Fibroblast of gingiva (primary cell): ENCODE measurements at regions not wholly inside any gene's neighbourhood (a gene's known extent, or its start where the extent isn't known, plus 50 kb on each side); places are given as distances from the start of the nearest gene placed in this dataset.
"Not testable (repeated sequence)": the region's sequence is repeated elsewhere in the genome, so short reads cannot be mapped to it uniquely, and the experiment has no call there.

Experiments used
- DNase-seq: peaks from one replicate; pipeline ENCODE4 v3.0.0-alpha.2; 2011; ENCODE audit warnings: low read depth

DNA sequence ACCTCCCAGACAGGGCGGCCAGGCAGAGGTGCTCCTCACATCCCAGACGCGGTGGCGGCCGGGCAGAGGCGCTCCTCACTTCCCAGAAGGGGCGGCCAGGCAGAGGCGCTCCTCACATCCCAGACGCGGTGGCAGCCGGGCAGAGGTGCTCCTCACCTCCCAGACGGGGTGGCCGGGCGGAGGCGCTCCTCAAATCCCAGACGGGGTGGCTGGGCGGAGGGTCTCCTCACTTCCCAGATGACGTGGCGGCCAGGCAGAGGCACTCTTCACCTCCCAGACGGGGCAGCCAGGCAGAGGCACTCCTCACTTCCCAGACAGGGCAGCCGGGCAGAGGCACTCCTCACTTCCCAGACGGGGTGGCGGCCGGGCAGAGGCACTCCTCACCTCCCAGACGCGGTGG is 247.7 kb upstream of the USP9Y start:
- not testable (repeated sequence) for DNase-seq

DNA sequence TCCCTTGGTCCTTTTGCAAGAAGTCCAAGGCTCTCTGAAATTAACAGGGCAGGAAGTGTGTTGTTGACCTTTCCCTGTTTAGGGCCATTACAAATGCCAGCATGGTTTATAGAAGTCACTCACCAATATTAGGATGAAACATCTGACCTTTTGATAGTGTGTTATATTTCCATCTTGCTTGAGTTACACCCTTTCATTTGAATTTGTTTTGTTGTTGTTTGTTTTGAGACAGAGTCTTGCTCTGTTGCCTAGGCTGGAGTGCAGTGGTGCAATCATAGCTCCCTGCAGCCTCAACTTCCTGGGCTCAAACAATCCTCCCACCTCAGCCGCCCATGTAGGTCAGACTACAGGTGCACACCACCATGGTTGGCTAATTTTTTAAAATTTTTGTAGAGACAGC is 241.1 kb upstream of the USP9Y start:
- no peak for DNase-seq

DNA sequence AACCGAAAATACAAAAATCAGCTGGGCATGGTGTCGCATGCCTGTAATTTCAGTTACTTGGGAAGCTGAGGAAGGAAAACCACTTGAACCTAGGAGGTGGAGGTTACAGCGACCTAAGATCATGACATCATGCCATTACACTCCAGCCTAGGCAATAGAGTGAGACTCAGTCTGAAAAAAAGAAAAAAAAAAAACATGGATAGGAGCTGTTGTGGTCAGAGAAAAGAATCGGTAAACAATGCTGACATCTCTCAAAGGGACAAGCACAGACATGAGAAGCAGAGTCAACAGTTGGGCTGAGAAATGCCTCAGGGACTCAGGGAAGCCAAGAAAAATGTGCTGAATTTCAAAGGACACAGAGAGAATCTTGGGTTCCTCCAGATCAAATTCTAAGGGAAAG is 236.9 kb upstream of the USP9Y start:
- no peak for DNase-seq

DNA sequence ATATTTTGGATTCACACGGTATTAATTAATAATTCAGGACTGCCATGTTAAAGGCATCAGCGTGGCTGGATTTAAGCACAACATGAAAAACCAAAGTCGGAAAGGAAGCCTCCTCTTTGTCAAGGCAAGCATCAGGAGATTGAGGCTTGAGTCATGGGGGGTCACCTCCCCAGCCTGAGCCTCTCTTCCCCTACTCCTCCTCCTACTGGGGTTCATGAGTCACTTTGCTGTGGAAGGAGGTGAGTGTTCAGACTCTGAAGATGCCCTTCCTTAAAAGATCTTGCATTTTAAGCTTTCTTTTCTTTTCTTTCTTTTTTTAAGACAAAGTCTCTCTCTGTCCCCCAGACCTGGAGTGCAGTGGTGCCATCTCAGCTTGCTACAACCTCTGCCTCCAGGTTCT is 235.3 kb upstream of the USP9Y start:
- DNase-seq, result no peak

DNA sequence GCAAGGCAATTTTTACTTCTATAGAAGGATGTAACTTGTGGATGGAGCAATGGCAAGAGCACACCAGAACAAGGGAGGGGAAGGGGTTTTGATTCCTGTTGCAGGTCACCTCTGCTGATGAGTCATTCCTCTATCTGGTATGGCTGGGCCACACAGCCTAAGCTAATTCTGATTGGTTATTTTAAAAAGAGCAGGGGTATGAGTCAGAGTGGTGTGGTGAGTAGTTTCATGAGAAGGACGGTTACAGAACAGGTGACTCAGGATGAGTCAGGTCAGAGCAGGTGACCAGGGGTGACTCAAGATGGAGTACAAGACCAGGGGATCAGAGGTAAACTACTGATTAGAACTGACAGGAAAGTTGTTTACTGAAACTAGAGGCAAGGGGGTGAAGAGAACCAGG is 231.9 kb upstream of the USP9Y start:
- no peak for DNase-seq

DNA sequence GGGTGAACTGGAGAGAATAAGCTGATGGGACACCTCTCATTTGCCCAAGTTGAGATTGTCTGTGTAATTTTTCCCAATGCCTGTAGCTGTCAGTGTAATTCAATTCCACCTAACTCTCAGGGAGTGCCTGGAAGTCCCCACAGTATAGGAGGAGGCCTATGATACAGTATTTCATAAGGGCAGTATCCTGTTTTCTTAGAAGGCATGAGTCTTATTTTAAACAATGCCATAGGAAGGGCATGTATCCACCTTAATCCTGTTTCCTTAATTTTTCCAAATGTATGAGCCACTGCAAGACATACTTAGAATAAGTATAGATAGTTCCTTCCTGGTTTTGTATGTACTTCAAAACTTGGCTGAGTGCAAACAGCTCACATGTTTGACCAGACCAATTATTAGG is 226.6 kb upstream of the USP9Y start:
- peak; percentile 0 for DNase-seq

DNA sequence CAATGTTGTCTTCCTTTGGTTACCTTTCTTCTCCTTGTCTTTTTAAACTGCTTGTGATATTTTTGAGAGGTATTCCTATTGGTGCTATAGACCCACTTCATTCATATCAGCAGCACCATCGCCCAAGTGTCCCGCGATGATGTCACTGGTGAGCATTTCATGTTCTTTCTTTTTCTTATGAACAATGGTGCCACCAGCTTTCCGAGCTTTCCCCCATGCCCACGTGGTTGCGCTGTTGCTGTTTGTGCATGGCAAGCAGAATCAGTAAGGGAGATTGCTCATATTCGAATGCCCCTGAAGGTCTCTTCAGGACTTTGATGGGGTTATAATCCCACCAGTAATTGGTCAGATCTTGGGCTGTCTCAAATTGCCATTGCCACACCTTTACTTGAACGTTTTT is 221.6 kb upstream of the USP9Y start:
- peak; percentile 34 for DNase-seq

DNA sequence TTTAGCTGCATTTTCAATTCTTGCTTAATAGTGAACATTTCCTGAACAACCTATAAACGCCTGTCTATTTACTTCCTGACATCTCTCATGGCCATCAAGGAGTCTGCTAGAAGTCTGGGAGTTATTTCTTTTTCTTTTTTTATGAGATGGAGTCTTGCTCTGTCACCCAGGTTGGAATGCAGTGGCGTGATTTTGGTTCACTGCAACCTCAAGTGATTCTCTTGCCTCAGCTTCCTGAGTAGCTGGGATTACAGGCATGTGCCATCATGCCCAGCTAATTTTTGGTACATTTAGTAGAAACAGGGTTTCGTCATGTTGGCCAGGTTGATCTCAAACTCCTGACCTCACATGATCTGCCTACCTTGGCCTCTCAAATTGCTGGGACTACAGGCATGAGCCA is 217.6 kb upstream of the USP9Y start:
- no peak for DNase-seq

DNA sequence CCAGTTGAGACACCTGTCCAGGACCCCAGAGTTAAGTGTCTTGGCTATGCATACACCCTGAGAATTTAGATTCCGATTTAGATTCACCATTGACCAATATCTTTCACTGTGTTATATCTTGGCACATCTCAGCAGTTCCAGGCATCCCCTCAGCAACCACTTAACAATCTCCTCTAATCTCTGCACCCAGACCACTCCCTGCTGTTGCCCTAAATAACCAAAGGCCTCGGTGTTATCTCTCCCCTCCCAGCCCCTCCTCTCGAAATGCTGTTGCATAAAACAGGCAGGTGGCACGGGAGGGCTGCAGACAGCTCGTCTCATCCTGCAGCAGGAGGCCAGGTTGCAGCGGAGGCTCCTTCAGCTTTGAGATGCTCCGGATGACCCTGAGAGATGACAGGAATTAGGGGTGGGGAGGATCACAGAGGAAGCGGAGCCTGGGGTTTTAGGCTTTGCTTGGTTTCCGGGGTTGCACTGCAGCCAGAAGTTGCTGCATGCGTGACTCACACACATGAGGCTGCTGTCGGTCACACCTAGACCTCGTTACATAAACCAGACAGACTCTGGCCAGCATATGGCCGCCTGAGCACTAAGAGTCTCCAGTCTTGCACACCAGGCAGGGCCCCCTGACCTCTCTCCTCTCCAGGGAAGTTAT is 210.3 kb upstream of the USP9Y start:
- peak; percentile 0 for DNase-seq

DNA sequence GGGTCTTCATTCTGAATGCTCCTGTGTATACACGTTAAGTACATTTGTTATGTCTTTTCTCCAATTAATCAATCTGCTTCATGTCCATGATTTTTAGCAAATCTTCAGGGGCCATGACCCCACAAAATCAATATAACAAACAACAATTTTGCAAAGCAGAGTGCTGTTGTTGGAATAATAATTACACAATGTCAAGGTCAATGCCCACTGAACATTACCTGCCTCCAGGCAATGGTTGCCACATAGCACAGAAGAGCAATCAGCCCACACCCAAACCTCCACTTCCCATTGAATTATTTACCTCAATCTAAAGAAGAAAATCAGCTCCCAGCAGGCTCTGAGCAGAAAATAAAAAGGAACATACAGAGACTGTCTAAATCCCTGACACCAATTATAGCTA is 208.8 kb upstream of the USP9Y start:
- DNase-seq, result no peak

DNA sequence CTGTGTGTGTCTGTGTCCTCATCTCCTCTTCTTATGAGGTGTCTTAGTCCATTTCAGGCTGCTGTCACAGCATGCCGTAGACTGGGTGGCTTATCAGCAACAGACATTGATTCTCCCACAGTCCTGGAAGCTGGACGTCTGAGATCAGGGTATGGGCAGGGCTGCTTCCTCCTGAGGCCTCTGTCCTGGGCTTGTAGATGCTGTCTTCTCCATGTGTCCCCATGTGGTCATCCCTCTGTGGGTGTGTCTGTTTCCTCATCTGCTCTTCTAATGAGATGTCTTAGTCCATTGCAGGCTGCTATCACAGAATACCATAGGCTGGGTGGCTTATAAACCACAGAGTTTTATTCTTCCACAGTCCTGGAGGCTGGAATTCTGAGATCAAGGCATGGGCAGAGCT is 205.0 kb upstream of the USP9Y start:
- DNase-seq, result no peak

DNA sequence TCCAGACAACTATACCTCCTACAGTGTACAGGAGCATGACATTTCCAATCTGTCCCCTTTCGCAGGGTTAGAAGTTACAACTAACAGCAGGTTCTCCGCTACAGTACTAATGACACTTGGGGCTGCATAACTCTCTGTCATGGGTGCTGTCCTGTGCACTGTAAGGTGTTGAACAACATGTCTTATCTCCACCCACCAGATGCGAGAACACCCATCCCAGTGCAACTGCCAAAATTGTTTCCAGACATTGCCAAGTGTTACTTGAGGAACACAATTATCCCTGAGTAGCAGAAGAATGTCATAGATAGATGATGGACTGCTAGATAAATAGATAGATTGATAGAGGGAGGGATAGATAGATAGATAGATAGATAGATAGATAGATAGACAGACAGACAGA is 200.9 kb upstream of the USP9Y start:
- DNase-seq, result no peak

DNA sequence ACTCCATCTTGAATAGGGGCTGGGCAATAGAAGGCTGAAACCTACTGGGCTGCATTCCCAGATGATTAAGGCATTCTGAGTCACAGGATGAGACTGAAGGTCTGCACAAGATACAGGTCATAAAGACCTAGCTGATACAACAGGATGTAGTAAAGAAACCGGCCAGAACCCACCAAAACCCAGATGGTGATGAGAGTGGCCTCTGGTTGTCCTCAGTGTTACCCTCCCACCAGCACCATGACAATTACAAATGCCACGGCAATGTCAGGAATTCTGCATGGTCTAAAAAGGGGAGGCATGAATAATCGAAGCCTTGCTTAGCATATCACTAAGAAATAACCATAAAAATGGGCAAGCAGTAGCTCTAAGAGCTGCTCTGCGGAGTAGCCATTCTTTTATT is 197.0 kb upstream of the USP9Y start:
- not testable (repeated sequence) for DNase-seq

DNA sequence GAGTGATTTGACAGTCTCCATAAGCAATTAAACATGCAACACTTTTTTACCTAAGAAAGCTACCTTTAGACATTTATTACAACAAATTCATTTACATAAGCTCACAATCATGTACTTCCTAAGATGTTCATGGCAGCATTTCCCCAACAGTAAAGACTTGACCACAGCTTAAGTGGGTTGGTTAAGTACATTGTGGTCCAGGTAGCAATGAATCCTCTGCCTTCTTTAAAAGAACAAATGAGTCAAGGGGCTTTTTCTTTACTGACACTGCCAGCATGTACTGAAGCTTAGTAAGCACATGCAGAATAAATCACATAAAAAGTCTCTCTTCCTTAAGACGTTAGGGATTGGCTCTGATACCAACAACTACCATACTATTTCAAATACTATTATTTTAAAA is 183.7 kb upstream of the USP9Y start:
- DNase-seq, result no peak

DNA sequence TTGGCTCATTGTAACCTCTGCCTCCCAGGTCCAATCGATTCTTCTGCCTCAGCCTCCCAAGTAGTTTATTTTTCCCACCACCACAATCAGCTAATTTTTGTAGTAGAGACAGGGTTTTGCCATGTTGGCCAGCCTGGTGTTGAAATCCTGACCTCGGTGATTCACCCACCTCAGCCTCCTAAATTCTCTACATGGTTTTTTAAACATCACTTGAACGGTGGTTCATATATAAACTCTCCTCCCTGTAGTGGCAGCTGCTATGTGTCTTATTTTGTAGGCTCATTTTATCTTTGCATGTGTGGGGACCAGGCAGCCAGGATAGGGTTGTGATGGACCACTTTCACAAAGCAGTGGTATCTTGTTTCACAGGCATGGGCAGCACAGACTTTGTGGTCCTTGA is 175.8 kb upstream of the USP9Y start:
- no peak for DNase-seq

DNA sequence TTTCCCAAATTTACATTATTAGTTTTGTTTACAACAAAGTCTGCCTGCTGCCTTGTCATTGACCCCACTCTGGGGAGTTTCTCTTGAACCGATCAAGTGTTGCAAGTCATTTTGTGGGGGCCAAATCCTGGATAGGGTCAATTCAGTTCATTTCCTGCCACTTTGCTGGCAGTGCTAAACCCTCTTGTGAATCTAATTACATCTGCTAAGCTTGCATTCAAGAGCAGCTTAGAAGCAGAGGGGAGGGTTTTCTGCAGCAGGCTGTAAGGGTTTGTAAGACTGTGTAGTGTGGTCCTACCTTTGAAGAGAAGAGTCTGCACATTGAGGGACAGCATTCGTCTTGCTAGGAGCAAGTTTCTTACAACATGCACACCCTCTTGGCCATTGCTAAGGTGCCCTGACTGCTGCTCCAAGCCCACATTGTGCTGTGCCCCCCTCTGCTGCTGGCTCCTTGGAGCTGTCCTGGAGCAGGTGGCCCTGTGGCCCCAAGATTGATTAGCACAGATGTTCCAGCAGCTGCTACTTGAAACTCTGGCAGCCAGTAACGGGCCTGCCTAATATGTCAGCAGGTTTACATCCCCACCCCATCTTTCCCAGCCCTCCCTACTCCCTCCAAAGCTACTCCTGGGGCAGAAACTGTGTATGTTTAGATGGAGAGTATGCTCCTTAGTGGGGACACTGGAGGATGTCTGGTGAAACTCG is 174.5 kb upstream of the USP9Y start:
- DNase-seq, result peak; percentile 45

DNA sequence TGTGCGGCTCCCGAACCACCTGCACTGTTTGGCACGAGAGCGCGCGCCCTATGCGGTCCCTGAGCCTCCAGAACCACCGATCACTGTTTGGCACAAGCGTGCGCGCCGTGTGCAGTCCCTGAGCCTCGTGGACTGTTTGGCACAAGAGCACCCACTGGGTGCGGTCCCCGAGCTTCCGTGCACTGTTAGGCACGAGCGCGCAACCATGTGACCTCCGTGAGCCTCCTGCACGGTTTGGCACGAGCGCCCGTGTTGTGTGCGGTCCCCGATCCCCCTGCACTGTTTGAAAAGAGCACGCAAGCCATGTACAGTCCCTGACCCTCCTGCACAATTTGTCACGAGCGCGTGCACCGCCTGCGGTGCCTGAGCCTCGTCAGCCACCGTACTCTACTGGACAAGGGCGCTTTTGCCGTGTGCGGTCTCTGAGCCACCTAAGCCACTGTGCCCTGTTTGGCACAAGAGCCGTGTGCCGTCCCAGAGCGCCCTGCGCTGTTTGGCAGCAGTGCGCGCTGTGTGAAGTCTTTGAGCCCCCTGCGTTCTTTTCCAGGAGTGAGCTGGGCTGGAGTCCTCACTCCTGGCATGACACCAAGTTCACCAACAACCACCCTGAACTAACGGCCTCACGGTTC is 163.7 kb upstream of the USP9Y start:
- DNase-seq, result no peak

DNA sequence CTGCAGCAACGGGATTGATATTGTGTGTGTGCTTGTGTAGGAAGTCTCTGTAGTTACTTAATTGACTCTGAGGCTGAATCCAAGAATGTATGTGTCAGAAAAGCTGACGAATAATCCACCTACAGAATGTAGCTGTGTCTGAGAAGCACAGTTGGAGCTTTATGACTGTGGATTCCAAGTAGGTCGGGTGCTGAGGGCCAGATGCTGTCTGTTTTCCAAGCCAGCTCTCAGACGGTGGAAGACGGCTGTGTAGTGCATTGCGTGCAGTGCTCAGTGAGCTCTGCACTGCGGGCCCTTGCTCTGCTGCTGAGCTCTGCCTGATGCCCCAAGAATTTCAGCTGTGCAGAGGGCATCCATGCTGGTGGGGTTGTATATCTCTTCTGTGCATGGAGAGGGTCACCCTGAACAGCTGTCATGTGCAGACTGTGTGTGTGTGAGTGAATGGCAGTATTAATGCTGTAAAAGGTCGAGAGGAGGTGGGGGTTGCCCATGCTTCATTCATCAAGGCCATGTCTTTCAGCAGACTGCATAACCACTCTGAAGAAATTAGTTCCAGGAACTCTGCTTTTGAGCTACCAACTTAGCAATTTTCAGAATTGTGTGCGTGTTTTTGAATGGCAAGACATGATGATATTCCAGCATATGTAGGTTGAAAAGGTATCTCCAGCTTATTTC is 154.1 kb upstream of the USP9Y start:
- no peak for DNase-seq

DNA sequence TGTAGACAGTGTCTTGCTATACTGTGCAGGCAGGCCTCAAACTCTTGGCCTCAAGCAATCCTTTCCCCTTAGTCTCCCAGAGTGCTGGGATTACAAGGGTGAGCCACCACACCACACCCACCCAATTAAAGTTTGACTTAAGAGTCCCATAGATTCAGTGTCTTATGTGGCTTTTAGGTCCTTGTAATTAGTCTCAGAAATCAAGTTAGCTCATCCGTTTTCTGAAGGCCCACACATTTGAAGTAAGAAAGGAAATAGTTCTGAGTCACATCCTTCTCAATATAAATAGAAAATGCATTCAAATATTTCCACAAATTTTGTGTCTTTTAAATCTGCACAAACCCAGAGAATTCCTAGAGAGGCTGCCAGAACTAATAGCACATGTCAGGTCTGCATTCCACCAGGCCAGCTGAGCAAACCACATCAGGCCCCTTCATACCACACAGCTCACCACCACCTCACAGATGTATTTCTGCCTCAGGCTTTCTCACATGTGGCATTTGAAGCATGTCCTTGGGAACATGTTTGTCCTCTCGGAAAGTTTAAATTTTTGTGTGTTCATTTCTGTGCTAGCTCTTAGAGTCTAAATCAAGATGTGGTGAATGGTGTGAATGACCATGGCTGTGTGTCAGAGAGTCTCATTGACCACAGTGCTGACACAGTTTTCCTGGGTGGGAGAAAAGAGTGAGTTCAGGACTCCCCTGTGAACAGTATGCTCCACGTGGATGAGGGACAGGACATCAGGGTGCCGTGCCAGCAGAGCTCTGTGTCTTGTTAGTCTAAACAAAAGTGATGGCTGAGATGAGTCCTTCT is 148.4 kb upstream of the USP9Y start:
- peak; percentile 86 for DNase-seq

DNA sequence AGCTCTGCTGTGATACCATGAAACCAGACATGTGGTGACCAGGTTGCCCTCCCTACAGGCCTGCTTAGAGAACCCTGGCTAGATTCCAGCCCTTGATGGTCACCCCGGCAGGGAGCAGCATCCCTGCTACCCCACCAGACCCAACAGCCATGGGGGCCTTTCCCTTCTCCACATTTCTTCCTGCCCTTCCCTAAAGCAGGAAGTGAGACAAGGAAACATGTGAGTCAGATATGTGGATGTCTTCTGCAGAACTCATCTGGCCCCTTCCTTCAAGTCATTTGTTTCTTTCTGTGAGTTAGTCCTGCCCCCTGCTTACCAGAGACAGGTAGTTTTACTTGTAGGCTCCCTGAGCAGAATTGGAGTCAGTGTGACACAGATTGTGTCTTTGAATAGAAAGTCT is 147.1 kb upstream of the USP9Y start:
- peak; percentile 5 for DNase-seq

DNA sequence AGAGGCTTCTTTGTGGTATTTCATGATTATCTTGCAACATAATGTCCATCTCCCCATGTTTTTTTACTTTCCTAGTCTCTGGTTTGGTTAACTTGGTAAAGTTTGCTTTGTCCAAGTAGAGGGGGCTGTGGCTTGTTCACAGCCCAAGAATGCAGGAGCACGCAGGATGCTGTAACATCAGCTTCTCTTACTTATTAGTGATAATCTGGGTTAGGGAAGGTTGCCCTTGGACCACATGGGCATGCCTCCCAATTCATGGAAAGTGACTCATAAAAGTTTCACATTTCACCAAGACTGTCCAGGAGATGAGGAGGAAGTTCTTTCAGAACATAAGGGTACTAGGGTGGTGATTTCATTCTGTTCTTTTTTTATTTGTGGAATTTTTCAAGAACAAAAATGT is 146.0 kb upstream of the USP9Y start:
- peak; percentile 91 for DNase-seq

DNA sequence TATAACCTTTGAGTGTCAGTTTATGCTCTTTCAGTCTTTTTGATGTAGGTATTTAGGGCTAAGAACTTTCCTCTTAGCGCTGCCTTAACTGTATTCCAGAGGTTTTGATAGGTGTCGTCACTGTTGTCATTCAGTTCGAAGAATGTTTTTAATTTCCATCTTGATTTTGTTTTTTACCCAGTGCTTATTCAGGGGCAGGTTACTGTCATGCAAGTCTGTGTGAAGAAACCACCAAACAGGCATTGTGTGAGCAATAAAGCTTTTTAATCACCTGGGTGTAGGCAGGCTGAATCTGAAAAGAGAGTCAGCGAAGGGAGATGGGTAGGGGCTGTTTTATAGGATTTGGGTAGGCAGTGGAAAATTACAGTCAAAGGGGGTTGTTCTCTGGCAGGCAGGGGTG is 142.0 kb upstream of the USP9Y start:
- no peak for DNase-seq
